ENCODE measurements at regions not wholly inside any gene's neighbourhood (a gene's known extent, or its start where the extent isn't known, plus 50 kb on each side); places are given as distances from the start of the nearest gene placed in this dataset.

DNA sequence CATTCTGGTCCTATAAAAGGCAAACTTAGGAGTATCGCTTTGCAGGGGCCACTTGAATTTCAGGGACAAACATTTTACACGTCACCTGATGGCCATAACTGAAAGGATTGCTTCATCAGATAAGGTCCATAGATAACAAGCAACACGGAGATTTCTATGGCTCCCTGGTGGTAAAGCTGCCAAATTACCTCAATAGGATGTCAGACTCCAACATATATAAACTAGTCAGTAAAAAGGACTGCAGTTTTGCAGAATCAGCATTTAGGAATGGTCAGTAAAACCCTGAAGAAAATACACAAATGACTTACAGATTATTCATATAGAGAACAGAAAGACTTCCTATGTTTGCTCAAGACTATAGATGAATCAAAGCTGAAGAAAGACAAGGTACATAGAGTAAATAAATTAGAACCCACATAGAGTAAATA lies 66.1 kb upstream of the GRIP1 start:
- TF ChIP-seq, protein P1, sequence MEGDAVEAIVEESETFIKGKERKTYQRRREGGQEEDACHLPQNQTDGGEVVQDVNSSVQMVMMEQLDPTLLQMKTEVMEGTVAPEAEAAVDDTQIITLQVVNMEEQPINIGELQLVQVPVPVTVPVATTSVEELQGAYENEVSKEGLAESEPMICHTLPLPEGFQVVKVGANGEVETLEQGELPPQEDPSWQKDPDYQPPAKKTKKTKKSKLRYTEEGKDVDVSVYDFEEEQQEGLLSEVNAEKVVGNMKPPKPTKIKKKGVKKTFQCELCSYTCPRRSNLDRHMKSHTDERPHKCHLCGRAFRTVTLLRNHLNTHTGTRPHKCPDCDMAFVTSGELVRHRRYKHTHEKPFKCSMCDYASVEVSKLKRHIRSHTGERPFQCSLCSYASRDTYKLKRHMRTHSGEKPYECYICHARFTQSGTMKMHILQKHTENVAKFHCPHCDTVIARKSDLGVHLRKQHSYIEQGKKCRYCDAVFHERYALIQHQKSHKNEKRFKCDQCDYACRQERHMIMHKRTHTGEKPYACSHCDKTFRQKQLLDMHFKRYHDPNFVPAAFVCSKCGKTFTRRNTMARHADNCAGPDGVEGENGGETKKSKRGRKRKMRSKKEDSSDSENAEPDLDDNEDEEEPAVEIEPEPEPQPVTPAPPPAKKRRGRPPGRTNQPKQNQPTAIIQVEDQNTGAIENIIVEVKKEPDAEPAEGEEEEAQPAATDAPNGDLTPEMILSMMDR (conservative IDR thresholded peaks at IDR 0.05) = peak; percentile 16
- no peak for TF ChIP-seq ZFX (IDR thresholded peaks at IDR 0.05)
